ENCODE measurements at regions not wholly inside any gene's neighbourhood (a gene's known extent, or its start where the extent isn't known, plus 50 kb on each side); places are given as distances from the start of the nearest gene placed in this dataset.
A peak's percentile ranks its signal among the peaks of the same experiment; 100 is the strongest.
"Not testable (repeated sequence)": the region's sequence is repeated elsewhere in the genome, so short reads cannot be mapped to it uniquely, and the experiment has no call there.

GRCh38 chr2:100703213-100703612 is 116.7 kb upstream of the NPAS2 start:
- DNase-seq (ENCODE audit: low read depth, low spot score) = no peak

GRCh38 chr2:100703739-100704138 is 116.2 kb upstream of the NPAS2 start:
- DNase-seq (ENCODE audit: low read depth, low spot score) = no peak

- DNase-seq (ENCODE audit: low read depth, low spot score) = no peak
Measured at GRCh38 chr2:100704156-100704555, 115.8 kb upstream of the NPAS2 start.

GRCh38 chr2:100704711-100705110 is 115.2 kb upstream of the NPAS2 start:
- no peak for DNase-seq (ENCODE audit: low read depth, low spot score)

GRCh38 chr2:100707016-100707947 is 112.7 kb upstream of the NPAS2 start:
- no peak for DNase-seq (ENCODE audit: low read depth, low spot score)

GRCh38 chr2:100708333-100708732 is 111.6 kb upstream of the NPAS2 start:
- no peak for DNase-seq (ENCODE audit: low read depth, low spot score)

GRCh38 chr2:100713106-100713505 is 106.8 kb upstream of the NPAS2 start:
- no peak for DNase-seq (ENCODE audit: low read depth, low spot score)

GRCh38 chr2:100714396-100715010 is 105.4 kb upstream of the NPAS2 start:
- DNase-seq (ENCODE audit: low read depth, low spot score) = not testable (repeated sequence)

GRCh38 chr2:100715861-100716260 is 104.1 kb upstream of the NPAS2 start:
- not testable (repeated sequence) for DNase-seq (ENCODE audit: low read depth, low spot score)

GRCh38 chr2:100716581-100716980 is 103.4 kb upstream of the NPAS2 start:
- DNase-seq (ENCODE audit: low read depth, low spot score) = no peak

- no peak for DNase-seq (ENCODE audit: low read depth, low spot score)
Measured at GRCh38 chr2:100718065-100718629, 101.8 kb upstream of the NPAS2 start.

- DNase-seq (ENCODE audit: low read depth, low spot score) = no peak
Measured at GRCh38 chr2:100720445-100720844, 99.5 kb upstream of the NPAS2 start.

- no peak for DNase-seq (ENCODE audit: low read depth, low spot score)
Measured at GRCh38 chr2:100721693-100722092, 98.2 kb upstream of the NPAS2 start.

- no peak for DNase-seq (ENCODE audit: low read depth, low spot score)
Measured at GRCh38 chr2:100722125-100722524, 97.8 kb upstream of the NPAS2 start.

GRCh38 chr2:100726866-100727265 is 93.1 kb upstream of the NPAS2 start:
- DNase-seq (ENCODE audit: low read depth, low spot score) = no peak

- peak; percentile 60 for DNase-seq (ENCODE audit: low read depth, low spot score)
Measured at GRCh38 chr2:100730290-100730868, 89.6 kb upstream of the NPAS2 start.

- no peak for DNase-seq (ENCODE audit: low read depth, low spot score)
Measured at GRCh38 chr2:100731535-100731981, 88.4 kb upstream of the NPAS2 start.

- no peak for DNase-seq (ENCODE audit: low read depth, low spot score)
Measured at GRCh38 chr2:100733391-100734187, 86.3 kb upstream of the NPAS2 start.

- DNase-seq (ENCODE audit: low read depth, low spot score) = no peak
Measured at GRCh38 chr2:100736121-100736915, 83.6 kb upstream of the NPAS2 start.

- DNase-seq (ENCODE audit: low read depth, low spot score) = no peak
Measured at GRCh38 chr2:100739735-100740432, 80.1 kb upstream of the NPAS2 start.

Data from pulmonary artery endothelial cell (primary cell).